H9 (cell line): ENCODE measurements at regions not wholly inside any gene's neighbourhood (a gene's known extent, or its start where the extent isn't known, plus 50 kb on each side); places are given as distances from the start of the nearest gene placed in this dataset.

Experiments used
- DNase-seq: peaks from one replicate; pipeline ENCODE4 v3.0.0-alpha.2; 2017
- H2AFZ ChIP-seq: one replicate; pipeline ENCODE4 v1.6.1; 2013; ENCODE audit warnings: mild to moderate bottlenecking, low read length, control low read depth, moderate library complexity
- H2AK5ac ChIP-seq: 2 replicates; pipeline ENCODE4 v1.6.1; 2013; ENCODE audit warnings: low read length, control low read depth, mixed read lengths; ENCODE audit not compliant: insufficient read length
- H2BK120ac ChIP-seq: one replicate; pipeline ENCODE4 v1.6.1; 2013; ENCODE audit warnings: low read depth, mild to moderate bottlenecking, low read length, control low read depth, inconsistent platforms; ENCODE audit not compliant: poor library complexity, severe bottlenecking
- H2BK12ac ChIP-seq: 2 replicates; pipeline ENCODE4 v1.6.1; 2013; ENCODE audit warnings: low read length, control low read depth, mixed read lengths, low read depth; ENCODE audit not compliant: insufficient read length
- H2BK15ac ChIP-seq: 2 replicates; pipeline ENCODE4 v1.6.1; 2013; ENCODE audit warnings: low read depth, low read length, control low read depth
- H2BK20ac ChIP-seq: one replicate; pipeline ENCODE4 v1.6.1; 2013; ENCODE audit warnings: low read depth, mild to moderate bottlenecking, low read length, control low read depth, inconsistent platforms; ENCODE audit not compliant: poor library complexity, severe bottlenecking
- H2BK5ac ChIP-seq: 2 replicates; pipeline ENCODE4 v1.6.1; 2013; ENCODE audit warnings: low read length, control low read depth, mixed read lengths; ENCODE audit not compliant: insufficient read length
- H3K14ac ChIP-seq: 2 replicates; pipeline ENCODE4 v1.6.1; 2013; ENCODE audit warnings: low read length, control low read depth; ENCODE audit not compliant: insufficient read depth
- H3K18ac ChIP-seq: 2 replicates; pipeline ENCODE4 v1.6.1; 2013; ENCODE audit warnings: low read depth, mild to moderate bottlenecking, mixed read lengths, low read length, control low read depth; ENCODE audit not compliant: insufficient read length
- H3K23ac ChIP-seq: 2 replicates; pipeline ENCODE4 v1.6.1; 2013; ENCODE audit warnings: low read length, control low read depth, mixed read lengths, low read depth; ENCODE audit not compliant: insufficient read length
- H3K23me2 ChIP-seq: 2 replicates; pipeline ENCODE4 v1.6.1; 2013; ENCODE audit warnings: low read depth, mild to moderate bottlenecking, mixed read lengths, low read length, control low read depth; ENCODE audit not compliant: insufficient read length, poor library complexity, severe bottlenecking
- H3K27ac ChIP-seq: 2 replicates; pipeline ENCODE4 v1.5.1; 2013; ENCODE audit warnings: low read length, control low read depth, mixed read lengths, low read depth; ENCODE audit not compliant: insufficient read length
- H3K27me3 ChIP-seq: 2 replicates; pipeline ENCODE4 v1.6.1; 2013; ENCODE audit warnings: low read length, control low read depth, inconsistent platforms; ENCODE audit not compliant: insufficient read depth
- H3K4ac ChIP-seq: 2 replicates; pipeline ENCODE4 v1.6.1; 2013; ENCODE audit warnings: low read depth, mild to moderate bottlenecking, control low read depth, inconsistent platforms, low read length, moderate library complexity
- H3K4me1 ChIP-seq: 2 replicates; pipeline ENCODE4 v1.6.1; 2013; ENCODE audit warnings: low read length, control low read depth, inconsistent platforms; ENCODE audit not compliant: insufficient read depth
- H3K4me2 ChIP-seq: 2 replicates; pipeline ENCODE4 v1.6.1; 2013; ENCODE audit warnings: low read length, control low read depth, mixed read lengths; ENCODE audit not compliant: insufficient read length, insufficient read depth
- H3K56ac ChIP-seq: 2 replicates; pipeline ENCODE4 v1.6.1; 2013; ENCODE audit warnings: low read depth, mild to moderate bottlenecking, mixed read lengths, low read length, control low read depth; ENCODE audit not compliant: insufficient read length
- H3K79me1 ChIP-seq: 2 replicates; pipeline ENCODE4 v1.6.1; 2013; ENCODE audit warnings: low read depth, mild to moderate bottlenecking, moderate library complexity, low read length, control low read depth, inconsistent platforms; ENCODE audit not compliant: insufficient read depth, poor library complexity, severe bottlenecking
- H3K79me2 ChIP-seq: 2 replicates; pipeline ENCODE4 v1.6.1; 2013; ENCODE audit warnings: low read length, control low read depth, inconsistent platforms; ENCODE audit not compliant: insufficient read depth
- H3K9ac ChIP-seq: 2 replicates; pipeline ENCODE4 v1.6.1; 2013; ENCODE audit warnings: low read length, control low read depth, mixed read lengths; ENCODE audit not compliant: insufficient read length; ENCODE audit errors: extremely low read depth
- H3K9me3 ChIP-seq: one replicate; pipeline ENCODE4 v1.6.1; 2013; ENCODE audit warnings: low read depth, low read length, inconsistent platforms; ENCODE audit not compliant: control insufficient read depth
- H3T11ph ChIP-seq: one replicate; pipeline ENCODE4 v1.6.1; 2013; ENCODE audit warnings: mild to moderate bottlenecking, low read length, control low read depth, inconsistent platforms
- H4K20me1 ChIP-seq: one replicate; pipeline ENCODE4 v1.6.1; 2013; ENCODE audit not compliant: control insufficient read depth, insufficient read length, insufficient read depth
- H4K5ac ChIP-seq: 2 replicates; pipeline ENCODE4 v1.6.1; 2013; ENCODE audit warnings: low read depth, mild to moderate bottlenecking, mixed read lengths, low read length, control low read depth; ENCODE audit not compliant: insufficient read length
- H4K8ac ChIP-seq: replicated peaks from 2 replicates; pipeline ENCODE4 v1.6.1; 2013; ENCODE audit warnings: low read length, control low read depth, mixed read lengths, low read depth; ENCODE audit not compliant: insufficient read length
- H4K91ac ChIP-seq: 2 replicates; pipeline ENCODE4 v1.6.1; 2013; ENCODE audit warnings: low read depth, mild to moderate bottlenecking, moderate library complexity, mixed read lengths, low read length, control low read depth; ENCODE audit not compliant: insufficient read length
- H3K27ac Mint-ChIP-seq, 3 experiments: 2 replicates in 2 of 3; 3 replicates in 1 of 3; pipeline ENCODE4 v1.8.0; 2020 to 2021; ENCODE audit warnings: mixed read lengths in 3 of 3, mild to moderate bottlenecking in 1 of 3, moderate library complexity in 1 of 3
- H3K27me3 Mint-ChIP-seq: 2 replicates; pipeline ENCODE4 v1.8.0; 2021; ENCODE audit warnings: low read depth, mild to moderate bottlenecking, moderate library complexity, mixed read lengths
- H3K36me3 Mint-ChIP-seq, 3 experiments: 2 replicates in 2 of 3; 3 replicates in 1 of 3; pipeline ENCODE4 v1.8.0; 2020 to 2021; ENCODE audit warnings: low read depth in 3 of 3, mixed read lengths in 3 of 3; ENCODE audit not compliant: insufficient read depth in 1 of 3
- H3K4me1 Mint-ChIP-seq, 2 experiments: 2 replicates each; pipeline ENCODE4 v1.8.0; 2020; ENCODE audit warnings: mixed read lengths in 2 of 2
- H3K4me3 Mint-ChIP-seq, 2 experiments: 2 replicates in 1 of 2; 3 replicates in 1 of 2; pipeline ENCODE4 v1.8.0; 2020 to 2021; ENCODE audit warnings: mild to moderate bottlenecking in 2 of 2, mixed read lengths in 2 of 2, moderate library complexity in 1 of 2
- H3K9me3 Mint-ChIP-seq, 2 experiments: 2 replicates in 1 of 2; 3 replicates in 1 of 2; pipeline ENCODE4 v1.8.0; 2020; ENCODE audit warnings: mild to moderate bottlenecking in 2 of 2, mixed read lengths in 2 of 2, moderate library complexity in 1 of 2
- WGBS: extraction: QIAGEN DNeasy Blood & Tissue Kit; methylation state at CpG from one replicate; pipeline ENCODE4 v1.1.7; 2013; ENCODE audit warnings: missing lambda C conversion rate, low lambda C conversion rate, mixed read lengths; ENCODE audit not compliant: insufficient read length; ENCODE audit errors: extremely low coverage; 5-methylcytosine and 5-hydroxymethylcytosine counted together
- TF ChIP-seq, protein P1 (sequence below): fragments of 200-600 bp; sonication (generic); conservative IDR thresholded peaks from 3 replicates; pipeline ENCODE4 v1.8.0; 2021; ENCODE audit warnings: antibody characterized with exemption, mild to moderate bottlenecking

DNA sequence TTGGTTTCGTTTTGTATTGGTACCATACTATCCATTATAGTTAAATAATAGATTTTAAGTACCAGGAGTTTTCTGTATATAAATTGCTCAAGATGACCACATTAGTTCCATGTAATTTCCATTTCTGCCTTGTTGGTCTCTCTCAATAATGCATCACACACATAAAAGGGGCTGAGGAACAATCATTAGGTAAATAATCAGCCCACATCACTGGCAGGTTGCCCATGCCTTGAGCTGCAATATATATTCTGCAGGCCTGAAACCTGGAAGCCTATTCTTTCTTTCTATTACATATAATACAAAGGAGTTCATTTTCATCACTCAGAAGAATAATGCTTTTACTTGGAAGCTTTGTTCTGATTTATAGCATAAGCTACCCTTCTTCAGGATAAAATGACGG is 616.1 kb upstream of the PKDCC start:
- no peaks in the 10 kb centered on the region for H3K27me3 Mint-ChIP-seq
- no peaks in the 10 kb centered on the region for H3K36me3 Mint-ChIP-seq
- no peak overlapping the region for H2BK20ac ChIP-seq
- DNase-seq, result no peak
- no peak overlapping the region for H3K23ac ChIP-seq
- H4K20me1 ChIP-seq, result no peaks in the 10 kb centered on the region
- no peak overlapping the region for H2BK120ac ChIP-seq
- H3K9ac ChIP-seq, result no peak overlapping the region
- no peak overlapping the region for H3K27ac Mint-ChIP-seq
- H3K27ac ChIP-seq, result no peak overlapping the region
- H2BK15ac ChIP-seq, result no peak overlapping the region
- no CpG with 5 or more reads among the region's 2 CpGs for WGBS
- H2AK5ac ChIP-seq, result no peak overlapping the region
- H3K56ac ChIP-seq, result no peak overlapping the region
- H3K79me1 ChIP-seq, result no peaks in the 10 kb centered on the region
- no peak overlapping the region for H4K91ac ChIP-seq
- H3K4me2 ChIP-seq, result no peak overlapping the region
- no peaks in the 10 kb centered on the region for H3K4me1 ChIP-seq
- no peak overlapping the region for H3K4me3 Mint-ChIP-seq
- H2BK12ac ChIP-seq, result no peak overlapping the region
- H3K4me1 Mint-ChIP-seq, result no peaks in the 10 kb centered on the region
- H2BK5ac ChIP-seq, result no peak overlapping the region
- H3T11ph ChIP-seq, result no peak overlapping the region
- H2AFZ ChIP-seq, result no peak overlapping the region
- no peak overlapping the region for H3K4ac ChIP-seq
- H3K79me2 ChIP-seq, result no peaks in the 10 kb centered on the region
- TF ChIP-seq, protein P1, sequence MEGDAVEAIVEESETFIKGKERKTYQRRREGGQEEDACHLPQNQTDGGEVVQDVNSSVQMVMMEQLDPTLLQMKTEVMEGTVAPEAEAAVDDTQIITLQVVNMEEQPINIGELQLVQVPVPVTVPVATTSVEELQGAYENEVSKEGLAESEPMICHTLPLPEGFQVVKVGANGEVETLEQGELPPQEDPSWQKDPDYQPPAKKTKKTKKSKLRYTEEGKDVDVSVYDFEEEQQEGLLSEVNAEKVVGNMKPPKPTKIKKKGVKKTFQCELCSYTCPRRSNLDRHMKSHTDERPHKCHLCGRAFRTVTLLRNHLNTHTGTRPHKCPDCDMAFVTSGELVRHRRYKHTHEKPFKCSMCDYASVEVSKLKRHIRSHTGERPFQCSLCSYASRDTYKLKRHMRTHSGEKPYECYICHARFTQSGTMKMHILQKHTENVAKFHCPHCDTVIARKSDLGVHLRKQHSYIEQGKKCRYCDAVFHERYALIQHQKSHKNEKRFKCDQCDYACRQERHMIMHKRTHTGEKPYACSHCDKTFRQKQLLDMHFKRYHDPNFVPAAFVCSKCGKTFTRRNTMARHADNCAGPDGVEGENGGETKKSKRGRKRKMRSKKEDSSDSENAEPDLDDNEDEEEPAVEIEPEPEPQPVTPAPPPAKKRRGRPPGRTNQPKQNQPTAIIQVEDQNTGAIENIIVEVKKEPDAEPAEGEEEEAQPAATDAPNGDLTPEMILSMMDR, result no peak
- no peak overlapping the region for H3K18ac ChIP-seq
- no peaks in the 10 kb centered on the region for H3K9me3 ChIP-seq
- H4K8ac ChIP-seq, result no peak overlapping the region
- peaks cover 2% of the 10 kb centered on the region for H3K23me2 ChIP-seq
- no peaks in the 10 kb centered on the region for H3K27me3 ChIP-seq
- no peak overlapping the region for H3K14ac ChIP-seq
- H3K9me3 Mint-ChIP-seq, result peaks cover 0 to 2% of the 10 kb centered on the region in 2 experiments; a peak in 1 of 5 replicates
- no peak overlapping the region for H4K5ac ChIP-seq
